GM12891 (cell line): ENCODE measurements at regions not wholly inside any gene's neighbourhood (a gene's known extent, or its start where the extent isn't known, plus 50 kb on each side); places are given as distances from the start of the nearest gene placed in this dataset.
"Not testable (repeated sequence)": the region's sequence is repeated elsewhere in the genome, so short reads cannot be mapped to it uniquely, and the experiment has no call there.

Experiments
- DNase-seq: peaks from one replicate; pipeline ENCODE4 v3.0.0; 2011; ENCODE audit warnings: low spot score; ENCODE audit not compliant: insufficient read length
- FAIRE-seq: peaks from 2 replicates; lab custom pipeline; 2011; peaks lifted over from hg19 to GRCh38; lab: Jason Lieb, UNC
- PAX5 ChIP-seq: IDR thresholded peaks from 2 replicates; pipeline ENCODE4 v1.6.1; 2011; ENCODE audit warnings: low read length, moderate library complexity, mild to moderate bottlenecking; ENCODE audit not compliant: insufficient read depth, severe bottlenecking
- POLR2A ChIP-seq: IDR thresholded peaks from 2 replicates; pipeline ENCODE4 v1.6.1; 2011; ENCODE audit warnings: low read depth, low read length, control low read depth
- POLR2AphosphoS5 ChIP-seq: IDR thresholded peaks from 2 replicates; pipeline ENCODE4 v1.6.1; 2011; ENCODE audit warnings: low read depth, low read length, control low read depth
- POU2F2 ChIP-seq: IDR thresholded peaks from 2 replicates; pipeline ENCODE4 v1.6.1; 2011; ENCODE audit warnings: low read depth, mild to moderate bottlenecking, control low read depth, low read length, moderate library complexity
- SPI1 ChIP-seq: IDR thresholded peaks from 2 replicates; pipeline ENCODE4 v1.6.1; 2011; ENCODE audit warnings: low read depth, low read length, control low read depth
- TAF1 ChIP-seq: IDR thresholded peaks from 2 replicates; pipeline ENCODE4 v1.6.1; 2011; ENCODE audit warnings: low read depth, low read length, control low read depth

DNA sequence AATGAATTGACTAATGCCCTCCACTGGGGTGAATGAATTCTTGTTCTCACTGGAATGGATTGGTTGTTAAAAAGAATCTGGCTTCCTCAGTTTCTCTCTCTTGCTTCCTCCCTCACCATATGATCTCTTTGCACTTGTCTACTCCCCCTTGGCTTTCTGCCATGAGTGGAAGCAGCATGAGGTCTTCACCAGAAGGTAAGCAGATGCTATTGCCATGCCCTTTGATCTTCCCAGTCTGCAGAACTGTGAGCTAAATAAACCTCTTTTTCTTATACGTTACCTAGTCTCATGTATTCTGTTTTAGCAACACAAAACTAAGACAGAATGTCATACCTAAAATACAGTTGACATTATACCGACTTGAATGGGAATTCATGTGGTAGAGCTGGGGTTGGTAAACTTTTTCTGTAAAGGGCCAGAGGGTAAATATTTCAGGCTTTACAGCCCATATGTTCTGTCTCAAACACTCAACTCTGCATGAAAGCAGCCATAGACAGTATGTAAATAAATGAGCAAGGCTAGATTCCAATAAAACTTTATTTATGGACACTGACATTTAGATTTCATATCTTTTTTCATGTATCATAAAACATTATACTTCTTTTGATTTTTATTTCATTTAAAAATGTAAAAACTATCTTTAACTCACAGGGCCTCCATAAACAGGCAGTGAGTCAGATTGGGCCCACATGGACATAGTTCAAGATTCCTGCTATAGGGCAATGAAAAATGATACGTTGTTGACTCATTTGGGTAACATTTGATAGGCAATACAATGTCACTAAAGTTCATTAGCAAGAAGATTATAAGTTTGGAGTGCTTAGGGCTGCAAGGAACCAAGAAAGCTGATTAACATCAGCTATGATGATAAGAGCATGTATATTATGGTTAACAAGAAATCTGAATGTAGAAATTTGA lies 79.4 kb upstream of the TLE4 start:
- DNase-seq (no peak), FAIRE-seq (no peak)
- TF ChIP-seq SPI1: no peak
- TF ChIP-seq TAF1: no peak
- TF ChIP-seq POU2F2: no peak
- no peak for TF ChIP-seq POLR2AphosphoS5
- no peak for TF ChIP-seq POLR2A
- no peak for TF ChIP-seq PAX5

DNA sequence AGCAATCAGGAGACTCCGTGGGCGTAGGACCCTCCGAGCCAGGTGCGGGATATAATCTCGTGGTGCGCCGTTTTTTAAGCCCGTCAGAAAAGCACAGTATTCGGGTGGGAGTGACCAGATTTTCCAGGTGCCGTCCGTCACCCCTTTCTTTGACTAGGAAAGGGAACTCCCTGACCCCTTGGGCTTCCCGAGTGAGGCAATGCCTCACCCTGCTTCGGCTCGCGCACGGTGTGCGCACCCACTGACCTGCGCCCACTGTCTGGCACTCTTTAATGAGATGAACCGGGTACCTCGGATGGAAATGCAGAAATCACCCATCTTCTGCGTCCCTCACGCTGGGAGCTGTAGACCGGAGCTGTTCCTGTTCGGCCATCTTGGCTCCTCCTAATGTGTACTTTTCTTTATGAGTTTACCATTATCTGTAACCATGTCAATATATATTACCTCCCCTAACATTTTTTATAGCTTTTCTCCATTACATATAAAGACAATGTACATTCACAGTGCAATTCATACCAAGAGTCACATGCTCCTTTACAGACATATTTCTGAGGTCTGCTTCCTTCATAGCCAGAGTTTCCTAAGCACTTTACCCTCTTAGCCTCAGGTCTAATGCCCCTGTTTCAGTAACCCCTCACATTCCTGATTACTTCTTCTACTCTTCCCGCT lies 71.4 kb upstream of the TLE4 start:
- DNase-seq, FAIRE-seq: not testable (repeated sequence)

GRCh38 chr9:79501546-79501945 lies 70.2 kb upstream of the TLE4 start:
- DNase-seq (no peak), FAIRE-seq (no peak)
- no peak for TF ChIP-seq PAX5
- no peak for TF ChIP-seq POU2F2
- TF ChIP-seq SPI1: no peak
- no peak for TF ChIP-seq POLR2AphosphoS5
- TF ChIP-seq POLR2A: no peak
- TF ChIP-seq TAF1: no peak

GRCh38 chr9:79507801-79508200 lies 64.0 kb upstream of the TLE4 start:
- TF ChIP-seq PAX5: no peak
- no peak for TF ChIP-seq SPI1
- no peak for TF ChIP-seq TAF1
- TF ChIP-seq POU2F2: no peak
- no peak for TF ChIP-seq POLR2A
- no peak for TF ChIP-seq POLR2AphosphoS5
- no peak for DNase-seq
- FAIRE-seq: no peak

- TF ChIP-seq POLR2A (no peak), POU2F2 (no peak), PAX5 (no peak), POLR2AphosphoS5 (no peak), TAF1 (no peak), SPI1 (no peak)
- FAIRE-seq (no peak), DNase-seq (no peak)
These were observed 59.5 kb upstream of the TLE4 start for GRCh38 chr9:79512251-79512650.
